A673 (cell line): ENCODE measurements at regions not wholly inside any gene's neighbourhood (a gene's known extent, or its start where the extent isn't known, plus 50 kb on each side); places are given as distances from the start of the nearest gene placed in this dataset.

Experiments
- BruUV-seq: library from RNA; stranded (reverse); fragments of 400-500 nt; replicated peaks from 2 replicates; lab custom pipeline; 2021; lab: Mats Ljungman, UMichigan
- CTCF ChIA-PET: fragments of 300-600 bp; sonication (Branson Sonifier 250); formaldehyde crosslinking; loops from one replicate; lab custom pipeline; 2022; ENCODE audit warnings: antibody characterized with exemption; lab: Charles Lee
- POLR2A ChIA-PET: fragments of 300-600 bp; sonication (Branson Sonifier 250); formaldehyde crosslinking; loops from one replicate; lab custom pipeline; 2022; ENCODE audit warnings: antibody characterized with exemption; ENCODE audit not compliant: low non-redundant PET; lab: Charles Lee
- DNase-seq: peaks from one replicate; pipeline ENCODE4 v3.0.0-alpha.2; 2015; ENCODE audit warnings: low spot score
- H3K27ac ChIP-seq: fragments of 200-600 bp; sonication (generic); 2 replicates; pipeline ENCODE4 v1.5.1; 2016; ENCODE audit warnings: mixed run types, low read depth, mild to moderate bottlenecking, mixed read lengths, antibody characterized with exemption, low read length; ENCODE audit not compliant: poor library complexity, severe bottlenecking
- H3K27me3 ChIP-seq: fragments of 200-600 bp; sonication (generic); replicated peaks from 2 replicates; pipeline ENCODE4 v1.6.1; 2017; ENCODE audit warnings: mixed run types, low read depth, mild to moderate bottlenecking, mixed read lengths, antibody characterized with exemption, low read length; ENCODE audit not compliant: insufficient read depth, poor library complexity
- H3K36me3 ChIP-seq: fragments of 200-600 bp; sonication (generic); 2 replicates; pipeline ENCODE4 v1.6.1; 2016; ENCODE audit warnings: mixed run types, mild to moderate bottlenecking, mixed read lengths, antibody characterized with exemption, low read length; ENCODE audit not compliant: insufficient read depth, poor library complexity, severe bottlenecking
- H3K4me1 ChIP-seq: fragments of 200-600 bp; sonication (generic); 2 replicates; pipeline ENCODE4 v1.6.1; 2017; ENCODE audit warnings: mixed run types, mild to moderate bottlenecking, mixed read lengths, antibody characterized with exemption, low read length; ENCODE audit not compliant: insufficient read depth, poor library complexity, severe bottlenecking
- H3K4me3 ChIP-seq: fragments of 200-600 bp; sonication (generic); 2 replicates; pipeline ENCODE4 v1.5.1; 2016; ENCODE audit warnings: low read depth, mixed run types, mild to moderate bottlenecking, mixed read lengths, low read length; ENCODE audit not compliant: poor library complexity, severe bottlenecking
- H3K9me3 ChIP-seq: fragments of 200-600 bp; sonication (generic); 2 replicates; pipeline ENCODE4 v1.6.1; 2016; ENCODE audit warnings: mixed run types, low read depth, mild to moderate bottlenecking, mixed read lengths, antibody characterized with exemption, low read length; ENCODE audit not compliant: poor library complexity, severe bottlenecking
- CTCF ChIP-seq: fragments of 300-800, 200-600 bp; sonication (generic); conservative IDR thresholded peaks from 2 replicates; pipeline ENCODE4 v1.5.1; 2017; ENCODE audit warnings: low read depth, mild to moderate bottlenecking, antibody characterized with exemption, low read length, moderate library complexity, mixed read lengths
- EZH2 ChIP-seq: fragments of 200-600 bp; sonication (generic); IDR thresholded peaks from 2 replicates; pipeline ENCODE4 v1.6.1; 2017; ENCODE audit warnings: borderline replicate concordance, low read depth, mild to moderate bottlenecking, mixed read lengths, antibody characterized with exemption, low read length; ENCODE audit not compliant: poor library complexity, severe bottlenecking
- intact Hi-C: fragments of 100-400 bp; cut with micrococcal nuclease; formaldehyde crosslinking; loops from one replicate; pipeline ENCODE4 v1.10.0; 2022; ENCODE audit not compliant: unreplicated experiment

GRCh38 chr2:156810094-156810493 lies 373.9 kb downstream of the GPD2 start:
- TF ChIP-seq EZH2 = no peak
- no peak for TF ChIP-seq CTCF
- H3K36me3 ChIP-seq = no peaks in the 10 kb centered on the region
- H3K27ac ChIP-seq = no peak overlapping the region
- no peaks in the 10 kb centered on the region for H3K9me3 ChIP-seq
- POLR2A ChIA-PET = no interaction called here
- H3K4me3 ChIP-seq = no peak overlapping the region
- no peaks in the 10 kb centered on the region for H3K4me1 ChIP-seq
- no peak for DNase-seq
- intact Hi-C loops = loop anchor here (10.0 kb wide), 1 partner anchor 465 kb away; no protein-coding TSS in a partner anchor
- BruUV-seq = no TSS peak
- CTCF ChIA-PET = no interaction called here
- peaks cover 46% of the 10 kb centered on the region for H3K27me3 ChIP-seq

- CTCF ChIA-PET = interaction anchor here (0.6 kb wide), 1 partner anchor 75 kb away, joined by 7 read pairs; no protein-coding TSS in a partner anchor
- intact Hi-C loops = loop anchor here (10.0 kb wide), 1 partner anchor 468 kb away; no protein-coding TSS in a partner anchor
- DNase-seq = no peak
- H3K36me3 ChIP-seq = no peaks in the 10 kb centered on the region
- no peaks in the 10 kb centered on the region for H3K9me3 ChIP-seq
- H3K27ac ChIP-seq = no peak overlapping the region
- peaks cover 10% of the 10 kb centered on the region for H3K4me1 ChIP-seq
- H3K4me3 ChIP-seq = no peak overlapping the region
- no peak for TF ChIP-seq EZH2
- no peak for TF ChIP-seq CTCF
- POLR2A ChIA-PET = no interaction called here
- no TSS peak for BruUV-seq
- peaks cover 51% of the 10 kb centered on the region for H3K27me3 ChIP-seq
These were observed 376.3 kb downstream of the GPD2 start for GRCh38 chr2:156812496-156812895.

- CTCF ChIA-PET = no interaction called here
- TF ChIP-seq CTCF = no peak
- TF ChIP-seq EZH2 = no peak
- no peak overlapping the region for H3K27ac ChIP-seq
- DNase-seq = no peak
- H3K36me3 ChIP-seq = no peaks in the 10 kb centered on the region
- intact Hi-C loops = loop anchor here (5.0 to 10.0 kb wide), 2 partner anchors 215 to 473 kb away; no protein-coding TSS in a partner anchor
- BruUV-seq = no TSS peak
- H3K9me3 ChIP-seq = no peaks in the 10 kb centered on the region
- H3K4me3 ChIP-seq = no peak overlapping the region
- peaks cover 29% of the 10 kb centered on the region for H3K27me3 ChIP-seq
- POLR2A ChIA-PET = no interaction called here
- peaks cover 32% of the 10 kb centered on the region for H3K4me1 ChIP-seq
These were observed 381.3 kb downstream of the GPD2 start for GRCh38 chr2:156817430-156817829.
